CD14-positive monocyte (primary cell): ENCODE measurements at regions not wholly inside any gene's neighbourhood (a gene's known extent, or its start where the extent isn't known, plus 50 kb on each side); places are given as distances from the start of the nearest gene placed in this dataset.
A peak's percentile ranks its signal among the peaks of the same experiment; 100 is the strongest.

ENCODE experiments used
- DNase-seq, 3 donors: peaks; one replicate each; pipeline ENCODE4 v3.0.0-alpha.2; 2011 to 2022
- H2AFZ ChIP-seq: 2 replicates; pipeline ENCODE4 v1.6.0; 2012; ENCODE audit warnings: mild to moderate bottlenecking, low read depth, low read length, inconsistent platforms; ENCODE audit not compliant: insufficient read depth, poor library complexity, severe bottlenecking
- H3K27ac ChIP-seq, 2 donors: 1 replicate in 1 of 2; 2 replicates in 1 of 2; pipeline ENCODE4 v1.5.1; 2012 to 2013; ENCODE audit warnings: low read length in 2 of 2, control low read depth in 1 of 2, inconsistent platforms in 1 of 2, low read depth in 1 of 2, mild to moderate bottlenecking in 1 of 2
- H3K27me3 ChIP-seq, 2 donors: one replicate each; pipeline versions ENCODE4 v1.6.0 to v1.6.1; 2011 to 2013; ENCODE audit warnings: low read length in 2 of 2; ENCODE audit not compliant: control insufficient read depth in 2 of 2, insufficient read depth in 2 of 2
- H3K36me3 ChIP-seq, 2 donors: replicated peaks in 1 of 2; 1 replicate in 1 of 2; 2 replicates in 1 of 2; pipeline versions ENCODE4 v1.5.1 to v1.6.1; 2012 to 2013; ENCODE audit warnings: low read length in 2 of 2, control low read depth in 1 of 2, inconsistent platforms in 1 of 2, mild to moderate bottlenecking in 1 of 2; ENCODE audit not compliant: insufficient read depth in 2 of 2, control insufficient read depth in 1 of 2
- H3K4me1 ChIP-seq, 2 donors: 1 replicate in 1 of 2; 2 replicates in 1 of 2; pipeline versions ENCODE4 v1.5.1 to v1.6.1; 2012 to 2013; ENCODE audit warnings: low read length in 2 of 2, control low read depth in 1 of 2, inconsistent platforms in 1 of 2, mild to moderate bottlenecking in 1 of 2, moderate library complexity in 1 of 2; ENCODE audit not compliant: insufficient read depth in 2 of 2, control insufficient read depth in 1 of 2
- H3K4me2 ChIP-seq: replicated peaks from 2 replicates; pipeline ENCODE3; 2012; ENCODE audit warnings: low read length, moderate library complexity, mild to moderate bottlenecking; ENCODE audit not compliant: poor library complexity, severe bottlenecking; ENCODE audit errors: extremely low read depth
- H3K4me3 ChIP-seq, 3 experiments: fragments of 200-600 bp in 1 of 3; sonication (generic) in 1 of 3; replicated peaks in 1 of 3; 1 replicate in 2 of 3; 2 replicates in 1 of 3; pipeline ENCODE4 v1.5.1; 2011 to 2013; ENCODE audit warnings: low read length in 3 of 3, mild to moderate bottlenecking in 3 of 3, control low read depth in 2 of 3, low read depth in 2 of 3, inconsistent platforms in 1 of 3, moderate library complexity in 1 of 3
- H3K79me2 ChIP-seq: 2 replicates; pipeline ENCODE4 v1.6.0; 2012; ENCODE audit warnings: mild to moderate bottlenecking, control low read depth, inconsistent platforms, low read length, moderate library complexity; ENCODE audit not compliant: insufficient read depth
- H3K9ac ChIP-seq: 2 replicates; pipeline ENCODE4 v1.6.0; 2017; ENCODE audit warnings: low read length, mild to moderate bottlenecking; ENCODE audit not compliant: insufficient read depth, poor library complexity, severe bottlenecking
- H3K9me3 ChIP-seq, 2 donors: replicated peaks in 1 of 2; 1 replicate in 1 of 2; 2 replicates in 1 of 2; pipeline versions ENCODE4 v1.5.1 to v1.6.1; 2012 to 2013; ENCODE audit warnings: low read length in 2 of 2, control low read depth in 1 of 2; ENCODE audit not compliant: control insufficient read depth in 1 of 2, insufficient read depth in 1 of 2
- H4K20me1 ChIP-seq: 2 replicates; pipeline ENCODE4 v1.6.0; 2012; ENCODE audit warnings: mild to moderate bottlenecking, low read length, control low read depth, moderate library complexity; ENCODE audit not compliant: insufficient read depth
- H3K27ac Mint-ChIP-seq, 7 donors: one replicate each; pipeline ENCODE4 v1.8.0; 2020; ENCODE audit warnings: mild to moderate bottlenecking in 7 of 7, mixed read lengths in 7 of 7, moderate library complexity in 6 of 7, inconsistent platforms in 2 of 7
- H3K27me3 Mint-ChIP-seq, 3 donors: one replicate each; pipeline ENCODE4 v1.8.0; 2021 to 2022; ENCODE audit warnings: low read depth in 3 of 3, mild to moderate bottlenecking in 3 of 3, mixed read lengths in 3 of 3, moderate library complexity in 3 of 3, inconsistent platforms in 1 of 3
- H3K36me3 Mint-ChIP-seq, 2 donors: one replicate each; pipeline ENCODE4 v1.8.0; 2020; ENCODE audit warnings: mixed read lengths in 2 of 2, inconsistent platforms in 1 of 2, mild to moderate bottlenecking in 1 of 2
- H3K4me1 Mint-ChIP-seq: one replicate; pipeline ENCODE4 v1.8.0; 2020; ENCODE audit warnings: mild to moderate bottlenecking, mixed read lengths
- H3K4me3 Mint-ChIP-seq, 2 donors: one replicate each; pipeline ENCODE4 v1.8.0; 2020; ENCODE audit warnings: mild to moderate bottlenecking in 2 of 2, mixed read lengths in 2 of 2, moderate library complexity in 1 of 2
- H3K9me3 Mint-ChIP-seq, 7 donors: one replicate each; pipeline ENCODE4 v1.8.0; 2020 to 2022; ENCODE audit warnings: mixed read lengths in 7 of 7, mild to moderate bottlenecking in 6 of 7, moderate library complexity in 6 of 7, inconsistent platforms in 2 of 7
- WGBS: methylation state at CpG from one replicate; pipeline ENCODE4 v1.1.5; 2013; ENCODE audit warnings: missing lambda C conversion rate; ENCODE audit not compliant: insufficient coverage; 5-methylcytosine and 5-hydroxymethylcytosine counted together
- intact Hi-C, 2 donors: fragments of 100-400 bp; cut with micrococcal nuclease; formaldehyde crosslinking; loops; one replicate each; pipeline versions ENCODE4 v1.15.0 to v1.15.1; 2023
- TF ChIP-seq, protein P1 (sequence below): fragments of 200-600 bp; IDR thresholded peaks from one replicate; pipeline ENCODE4 v1.8.0; 2022; ENCODE audit warnings: antibody characterized with exemption, mild to moderate bottlenecking

DNA sequence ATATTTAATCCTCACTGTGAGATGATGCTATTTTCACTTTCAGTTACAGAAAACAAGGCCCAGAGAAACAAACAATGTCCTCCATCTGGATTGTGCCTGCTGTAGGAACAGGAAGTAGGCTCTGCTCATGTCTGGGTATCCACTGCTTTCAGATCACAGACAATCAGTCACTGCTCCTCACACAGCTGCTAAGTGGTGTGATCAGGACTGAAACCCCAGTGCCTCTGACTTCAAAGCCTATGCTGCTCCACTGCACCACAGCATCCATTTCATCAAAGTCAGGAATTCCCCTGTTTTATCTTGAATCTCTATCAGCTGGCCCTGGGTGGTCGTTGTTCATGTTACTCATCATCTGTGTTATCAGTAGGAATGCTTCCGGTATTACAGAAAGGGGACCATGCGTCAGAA is 303.8 kb upstream of the TRIB2 start:
- Mint-ChIP-seq H3K4me1 (peaks cover 17% of the 10 kb centered on the region), H3K4me3 (no peak overlapping the region), H3K27me3 (no peaks in the 10 kb centered on the region), H3K9me3 (peaks cover 0 to 10% (median 6%) of the 10 kb centered on the region in 7 donors), H3K36me3 (no peaks in the 10 kb centered on the region), H3K27ac (peak overlapping the region in 1 of 7 donors; percentile 11)
- Histone ChIP-seq H3K9me3 (peaks cover 3 to 5% of the 10 kb centered on the region in 2 donors), H3K27me3 (no peaks in the 10 kb centered on the region), H3K9ac (no peak overlapping the region), H3K79me2 (no peaks in the 10 kb centered on the region), H3K4me2 (no peak overlapping the region), H3K36me3 (no peaks in the 10 kb centered on the region), H3K27ac (no peak overlapping the region), H3K4me1 (peaks cover 3 to 11% of the 10 kb centered on the region in 2 donors), H3K4me3 (no peak overlapping the region), H2AFZ (no peak overlapping the region), H4K20me1 (no peaks in the 10 kb centered on the region)
- intact Hi-C loops, result no loop called here
- WGBS, result 72% methylated on average over 3 of the region's 3 CpGs
- TF ChIP-seq, protein P1, sequence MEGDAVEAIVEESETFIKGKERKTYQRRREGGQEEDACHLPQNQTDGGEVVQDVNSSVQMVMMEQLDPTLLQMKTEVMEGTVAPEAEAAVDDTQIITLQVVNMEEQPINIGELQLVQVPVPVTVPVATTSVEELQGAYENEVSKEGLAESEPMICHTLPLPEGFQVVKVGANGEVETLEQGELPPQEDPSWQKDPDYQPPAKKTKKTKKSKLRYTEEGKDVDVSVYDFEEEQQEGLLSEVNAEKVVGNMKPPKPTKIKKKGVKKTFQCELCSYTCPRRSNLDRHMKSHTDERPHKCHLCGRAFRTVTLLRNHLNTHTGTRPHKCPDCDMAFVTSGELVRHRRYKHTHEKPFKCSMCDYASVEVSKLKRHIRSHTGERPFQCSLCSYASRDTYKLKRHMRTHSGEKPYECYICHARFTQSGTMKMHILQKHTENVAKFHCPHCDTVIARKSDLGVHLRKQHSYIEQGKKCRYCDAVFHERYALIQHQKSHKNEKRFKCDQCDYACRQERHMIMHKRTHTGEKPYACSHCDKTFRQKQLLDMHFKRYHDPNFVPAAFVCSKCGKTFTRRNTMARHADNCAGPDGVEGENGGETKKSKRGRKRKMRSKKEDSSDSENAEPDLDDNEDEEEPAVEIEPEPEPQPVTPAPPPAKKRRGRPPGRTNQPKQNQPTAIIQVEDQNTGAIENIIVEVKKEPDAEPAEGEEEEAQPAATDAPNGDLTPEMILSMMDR, result no peak
- DNase-seq, result peak in 2 of 3 donors; percentile 12 to 18

- Histone ChIP-seq H3K4me3 (no peak overlapping the region), H3K36me3 (no peaks in the 10 kb centered on the region), H3K79me2 (no peaks in the 10 kb centered on the region), H3K9me3 (peaks cover 3 to 5% of the 10 kb centered on the region in 2 donors), H3K4me2 (no peak overlapping the region), H3K27ac (no peak overlapping the region), H3K27me3 (no peaks in the 10 kb centered on the region), H2AFZ (no peak overlapping the region), H4K20me1 (no peaks in the 10 kb centered on the region), H3K4me1 (peaks cover 3 to 11% of the 10 kb centered on the region in 2 donors), H3K9ac (no peak overlapping the region)
- Mint-ChIP-seq H3K36me3 (no peaks in the 10 kb centered on the region), H3K9me3 (peaks cover 0 to 10% (median 6%) of the 10 kb centered on the region in 7 donors), H3K4me1 (peaks cover 17% of the 10 kb centered on the region), H3K27me3 (no peaks in the 10 kb centered on the region), H3K4me3 (no peak overlapping the region), H3K27ac (no peak overlapping the region)
- no peak for DNase-seq
- TF ChIP-seq, protein P1, result no peak
- no CpG with 5 or more reads among the region's 3 CpGs for WGBS
- intact Hi-C loops, result no loop called here
Observed at GRCh38 chr2:12415536-12415935, 301.2 kb upstream of the TRIB2 start.
